HEK293 (cell line): ENCODE measurements at regions not wholly inside any gene's neighbourhood (a gene's known extent, or its start where the extent isn't known, plus 50 kb on each side); places are given as distances from the start of the nearest gene placed in this dataset.

Experiments
- CTCF ChIP-seq: fragments of 450-650 bp; formaldehyde crosslinking; IDR thresholded peaks from 2 replicates; pipeline ENCODE4 v1.5.1; 2016; ENCODE audit warnings: missing biosample characterization, missing genetic modification characterization
- PBX3 ChIP-seq: sonication (generic); formaldehyde crosslinking; IDR thresholded peaks from 2 replicates; pipeline ENCODE4 v1.8.1; 2022; ENCODE audit warnings: mild to moderate bottlenecking, moderate library complexity, missing genetic modification reagents
- TCF7L2 ChIP-seq: IDR thresholded peaks from 2 replicates; pipeline ENCODE4 v1.6.1; 2011; ENCODE audit warnings: low read depth, mild to moderate bottlenecking, inconsistent platforms, low read length, moderate library complexity, borderline replicate concordance
- ZFP37 ChIP-seq: fragments of 450-650 bp; formaldehyde crosslinking; IDR thresholded peaks from 2 replicates; pipeline ENCODE4 v1.5.1; 2016; ENCODE audit warnings: missing biosample characterization, missing genetic modification characterization
- ZNF2 ChIP-seq: fragments of 450-650 bp; formaldehyde crosslinking; IDR thresholded peaks from 2 replicates; pipeline ENCODE4 v1.5.1; 2016; ENCODE audit warnings: missing biosample characterization, missing genetic modification characterization
- ZNF274 ChIP-seq, 2 experiments: fragments of 200-500 bp in 1 of 2; fragments of 450-650 bp in 1 of 2; sonication (Bioruptor generic) in 1 of 2; formaldehyde crosslinking in 1 of 2; IDR thresholded peaks; 2 replicates each; pipeline versions ENCODE4 v1.5.1 to v1.6.1; 2014 to 2016; ENCODE audit warnings: borderline replicate concordance in 1 of 2, inconsistent platforms in 1 of 2, low read length in 1 of 2, missing biosample characterization in 1 of 2, missing genetic modification characterization in 1 of 2
- ZNF37A ChIP-seq: fragments of 450-650 bp; IDR thresholded peaks from 2 replicates; pipeline ENCODE4 v1.5.1; 2018; ENCODE audit warnings: missing biosample characterization, missing genetic modification characterization
- ZNF660 ChIP-seq: fragments of 450-650 bp; IDR thresholded peaks from 2 replicates; pipeline ENCODE4 v1.5.1; 2018; ENCODE audit warnings: missing biosample characterization, mild to moderate bottlenecking, missing genetic modification characterization
- ZNF776 ChIP-seq: fragments of 450-650 bp; formaldehyde crosslinking; IDR thresholded peaks from 2 replicates; pipeline ENCODE4 v1.5.0; 2017; ENCODE audit warnings: missing biosample characterization, missing genetic modification characterization, borderline replicate concordance

GRCh38 chr12:18863769-18864500 lies 126.0 kb downstream of the CAPZA3 start:
- TF ChIP-seq TCF7L2 (no peak), ZNF660 (tag by site-specific recombination) (no peak), ZNF37A (tag by site-specific recombination) (no peak), CTCF (tag by site-specific recombination) (no peak), ZNF274 (IDR thresholded peaks at IDR 0.05; ENCODE audit: low read length) (no peak), ZNF274 (tag by site-specific recombination; IDR thresholded peaks at IDR 0.05; ENCODE audit: borderline replicate concordance) (no peak), ZNF776 (no peak), ZNF2 (no peak), PBX3 (CRISPR knock-in tag) (no peak), ZFP37 (tag by site-specific recombination) (no peak)
